ENCODE measurements at regions not wholly inside any gene's neighbourhood (a gene's known extent, or its start where the extent isn't known, plus 50 kb on each side); places are given as distances from the start of the nearest gene placed in this dataset.

- Mint-ChIP-seq H3K36me3 (ENCODE audit: low read depth) (no peaks in the 10 kb centered on the region), H3K4me1 (ENCODE audit: low read depth) (peaks cover 16% of the 10 kb centered on the region), H3K27me3 (no peaks in the 10 kb centered on the region), H3K4me3 (no peak overlapping the region), H3K9me3 (no peaks in the 10 kb centered on the region), H3K27ac (no peak overlapping the region)
- H3K36me3 ChIP-seq (ENCODE audit: insufficient read depth, low read length): no peaks in the 10 kb centered on the region
- ChIA-PET CTCF (no interaction called here), POLR2A (interaction anchor here (1.1 kb wide), 1 partner anchor 10 kb away, joined by 5 read pairs; no protein-coding TSS in a partner anchor)
- ATAC-seq (ENCODE audit: poor library complexity) (no peak), DNase-seq (no peak)
- no peak overlapping the region for H3K4me3 ChIP-seq (ENCODE audit: low read length)
- peaks cover 4% of the 10 kb centered on the region for H3K4me1 ChIP-seq (ENCODE audit: insufficient read depth, low read length)
- intact Hi-C loops (cut with DNase I, micrococcal nuclease): no loop called here
- no peak overlapping the region for H3K27ac ChIP-seq (ENCODE audit: low read depth in 1 of 2, low read length in 2 of 2)
- H3K27me3 ChIP-seq (ENCODE audit: control insufficient read depth in 1 of 2, insufficient read depth in 2 of 2, low read length in 2 of 2): no peaks in the 10 kb centered on the region
- no peaks in the 10 kb centered on the region for H3K9me3 ChIP-seq (ENCODE audit: control insufficient read depth in 1 of 2, insufficient read depth in 1 of 2, low read length in 2 of 2)
- TF ChIP-seq, protein P1, sequence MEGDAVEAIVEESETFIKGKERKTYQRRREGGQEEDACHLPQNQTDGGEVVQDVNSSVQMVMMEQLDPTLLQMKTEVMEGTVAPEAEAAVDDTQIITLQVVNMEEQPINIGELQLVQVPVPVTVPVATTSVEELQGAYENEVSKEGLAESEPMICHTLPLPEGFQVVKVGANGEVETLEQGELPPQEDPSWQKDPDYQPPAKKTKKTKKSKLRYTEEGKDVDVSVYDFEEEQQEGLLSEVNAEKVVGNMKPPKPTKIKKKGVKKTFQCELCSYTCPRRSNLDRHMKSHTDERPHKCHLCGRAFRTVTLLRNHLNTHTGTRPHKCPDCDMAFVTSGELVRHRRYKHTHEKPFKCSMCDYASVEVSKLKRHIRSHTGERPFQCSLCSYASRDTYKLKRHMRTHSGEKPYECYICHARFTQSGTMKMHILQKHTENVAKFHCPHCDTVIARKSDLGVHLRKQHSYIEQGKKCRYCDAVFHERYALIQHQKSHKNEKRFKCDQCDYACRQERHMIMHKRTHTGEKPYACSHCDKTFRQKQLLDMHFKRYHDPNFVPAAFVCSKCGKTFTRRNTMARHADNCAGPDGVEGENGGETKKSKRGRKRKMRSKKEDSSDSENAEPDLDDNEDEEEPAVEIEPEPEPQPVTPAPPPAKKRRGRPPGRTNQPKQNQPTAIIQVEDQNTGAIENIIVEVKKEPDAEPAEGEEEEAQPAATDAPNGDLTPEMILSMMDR (IDR thresholded peaks at IDR 0.05): no peak
Observed at GRCh38 chr1:234713440-234713839, 103.5 kb upstream of the IRF2BP2 start.

- ChIA-PET POLR2A (interaction anchor here (0.6 to 1.1 kb wide), 2 partner anchors 11 to 20 kb away, joined by 4 to 5 read pairs; no protein-coding TSS in a partner anchor), CTCF (no interaction called here)
- DNase-seq (no peak), ATAC-seq (ENCODE audit: poor library complexity) (no peak)
- H3K27me3 Mint-ChIP-seq: no peaks in the 10 kb centered on the region
- no peaks in the 10 kb centered on the region for H3K36me3 ChIP-seq (ENCODE audit: insufficient read depth, low read length)
- no peak overlapping the region for H3K27ac Mint-ChIP-seq
- no peaks in the 10 kb centered on the region for H3K36me3 Mint-ChIP-seq (ENCODE audit: low read depth)
- peaks cover 4% of the 10 kb centered on the region for H3K4me1 ChIP-seq (ENCODE audit: insufficient read depth, low read length)
- peaks cover 20% of the 10 kb centered on the region for H3K4me1 Mint-ChIP-seq (ENCODE audit: low read depth)
- no peak overlapping the region for H3K4me3 Mint-ChIP-seq
- TF ChIP-seq, protein P1 (IDR thresholded peaks at IDR 0.05): no peak
- H3K9me3 Mint-ChIP-seq: no peaks in the 10 kb centered on the region
- H3K4me3 ChIP-seq (ENCODE audit: low read length): no peak overlapping the region
- intact Hi-C loops (cut with DNase I, micrococcal nuclease): no loop called here
- H3K27me3 ChIP-seq (ENCODE audit: control insufficient read depth in 1 of 2, insufficient read depth in 2 of 2, low read length in 2 of 2): no peaks in the 10 kb centered on the region
- no peaks in the 10 kb centered on the region for H3K9me3 ChIP-seq (ENCODE audit: control insufficient read depth in 1 of 2, insufficient read depth in 1 of 2, low read length in 2 of 2)
- H3K27ac ChIP-seq (ENCODE audit: low read depth in 1 of 2, low read length in 2 of 2): no peak overlapping the region
Observed at GRCh38 chr1:234712891-234713305, 102.9 kb upstream of the IRF2BP2 start.

DNA sequence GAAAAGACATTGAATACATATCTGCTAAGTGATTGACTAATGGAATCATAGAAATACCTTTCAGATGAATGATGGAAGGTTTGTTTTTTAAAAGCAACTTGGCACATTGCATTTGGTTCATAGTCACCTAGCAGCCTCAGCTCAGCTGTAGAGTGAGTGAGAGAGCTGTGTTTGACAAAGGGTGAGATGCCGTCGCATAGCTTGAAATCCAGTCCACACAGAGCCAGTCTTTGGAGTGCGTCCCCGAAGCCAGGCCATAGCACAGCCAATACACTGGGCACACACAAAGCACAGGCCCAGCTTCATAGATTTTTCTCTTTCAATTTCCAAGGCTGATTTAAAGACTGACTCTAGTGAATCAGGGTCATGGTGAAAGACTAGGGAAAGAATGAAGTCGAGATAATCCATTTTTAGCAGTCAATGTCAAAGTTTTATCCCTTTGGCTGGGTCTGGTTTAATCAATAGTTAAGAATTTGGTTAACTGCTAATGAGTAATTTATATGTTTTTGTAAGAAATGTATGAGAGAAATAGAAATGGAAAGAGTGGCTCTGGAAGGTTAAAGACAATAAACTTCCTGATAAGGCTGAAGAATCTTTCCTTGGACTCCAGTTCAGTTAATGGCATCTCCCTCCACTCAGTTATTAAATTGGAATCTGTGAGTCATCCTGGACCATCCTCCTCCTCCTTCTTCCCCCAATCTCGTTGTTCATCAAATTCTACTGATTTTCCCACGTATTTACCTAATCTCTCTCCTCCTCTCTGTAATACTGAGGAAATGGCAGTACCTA lies 101.2 kb upstream of the IRF2BP2 start:
- Histone ChIP-seq H3K27ac (ENCODE audit: low read depth in 1 of 2, low read length in 2 of 2) (no peak overlapping the region), H3K4me1 (ENCODE audit: insufficient read depth, low read length) (peaks cover 4% of the 10 kb centered on the region), H3K9me3 (ENCODE audit: control insufficient read depth in 1 of 2, insufficient read depth in 1 of 2, low read length in 2 of 2) (no peaks in the 10 kb centered on the region), H3K4me3 (ENCODE audit: low read length) (no peak overlapping the region), H3K36me3 (ENCODE audit: insufficient read depth, low read length) (no peaks in the 10 kb centered on the region), H3K27me3 (ENCODE audit: control insufficient read depth in 1 of 2, insufficient read depth in 2 of 2, low read length in 2 of 2) (no peaks in the 10 kb centered on the region)
- no peak for DNase-seq
- H3K4me3 Mint-ChIP-seq: no peak overlapping the region
- TF ChIP-seq, protein P1 (IDR thresholded peaks at IDR 0.05): no peak
- peaks cover 21% of the 10 kb centered on the region for H3K4me1 Mint-ChIP-seq (ENCODE audit: low read depth)
- no peak for ATAC-seq (ENCODE audit: poor library complexity)
- no peak overlapping the region for H3K27ac Mint-ChIP-seq
- intact Hi-C loops (cut with DNase I, micrococcal nuclease): no loop called here
- no peaks in the 10 kb centered on the region for H3K9me3 Mint-ChIP-seq
- no peaks in the 10 kb centered on the region for H3K27me3 Mint-ChIP-seq
- no peaks in the 10 kb centered on the region for H3K36me3 Mint-ChIP-seq (ENCODE audit: low read depth)
- CTCF ChIA-PET: interaction anchor here (0.6 to 0.9 kb wide), 2 partner anchors 17 to 113 kb away, joined by 3 read pairs; no protein-coding TSS in a partner anchor
- POLR2A ChIA-PET: no interaction called here
